ENCODE measurements at regions not wholly inside any gene's neighbourhood (a gene's known extent, or its start where the extent isn't known, plus 50 kb on each side); places are given as distances from the start of the nearest gene placed in this dataset.

DNA sequence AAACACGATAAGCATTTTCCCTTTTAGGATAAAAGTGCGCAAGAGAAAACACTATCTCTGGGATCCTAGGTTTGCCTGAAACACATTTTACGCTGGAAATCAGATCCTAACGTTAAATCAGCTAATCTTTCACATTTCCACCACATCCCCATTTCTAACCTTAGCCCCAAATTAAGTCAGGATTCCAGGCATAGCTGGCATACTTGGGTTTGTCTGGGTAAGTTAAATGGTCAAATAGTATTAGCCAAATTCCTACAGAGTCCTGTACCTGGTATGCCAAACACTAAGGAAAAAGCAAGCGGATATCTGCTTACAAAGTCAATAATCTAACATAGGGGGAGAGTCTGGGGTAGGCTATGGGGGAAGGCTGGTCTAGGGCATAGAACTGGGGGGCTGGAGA is 557.4 kb upstream of the ZFHX3 start:
- no peak for TF ChIP-seq EZH2phosphoT487 (IDR thresholded peaks at IDR 0.05; ENCODE audit: borderline replicate concordance, low read depth, low read length)
- TF ChIP-seq, protein P1, sequence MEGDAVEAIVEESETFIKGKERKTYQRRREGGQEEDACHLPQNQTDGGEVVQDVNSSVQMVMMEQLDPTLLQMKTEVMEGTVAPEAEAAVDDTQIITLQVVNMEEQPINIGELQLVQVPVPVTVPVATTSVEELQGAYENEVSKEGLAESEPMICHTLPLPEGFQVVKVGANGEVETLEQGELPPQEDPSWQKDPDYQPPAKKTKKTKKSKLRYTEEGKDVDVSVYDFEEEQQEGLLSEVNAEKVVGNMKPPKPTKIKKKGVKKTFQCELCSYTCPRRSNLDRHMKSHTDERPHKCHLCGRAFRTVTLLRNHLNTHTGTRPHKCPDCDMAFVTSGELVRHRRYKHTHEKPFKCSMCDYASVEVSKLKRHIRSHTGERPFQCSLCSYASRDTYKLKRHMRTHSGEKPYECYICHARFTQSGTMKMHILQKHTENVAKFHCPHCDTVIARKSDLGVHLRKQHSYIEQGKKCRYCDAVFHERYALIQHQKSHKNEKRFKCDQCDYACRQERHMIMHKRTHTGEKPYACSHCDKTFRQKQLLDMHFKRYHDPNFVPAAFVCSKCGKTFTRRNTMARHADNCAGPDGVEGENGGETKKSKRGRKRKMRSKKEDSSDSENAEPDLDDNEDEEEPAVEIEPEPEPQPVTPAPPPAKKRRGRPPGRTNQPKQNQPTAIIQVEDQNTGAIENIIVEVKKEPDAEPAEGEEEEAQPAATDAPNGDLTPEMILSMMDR (conservative IDR thresholded peaks at IDR 0.05; ENCODE audit: low read length), result no peak

All from OCI-LY7 (cell line).